HG03342 (cell line): ENCODE measurements at regions not wholly inside any gene's neighbourhood (a gene's known extent, or its start where the extent isn't known, plus 50 kb on each side); places are given as distances from the start of the nearest gene placed in this dataset.
A peak's percentile ranks its signal among the peaks of the same experiment; 100 is the strongest.
"Not testable (repeated sequence)": the region's sequence is repeated elsewhere in the genome, so short reads cannot be mapped to it uniquely, and the experiment has no call there.

Experiments
- ATAC-seq: cut with Tn5 transposase; IDR thresholded peaks from one replicate; pipeline ENCODE4 v1.9.1; 2021; ENCODE audit warnings: mild to moderate bottlenecking, moderate library complexity; ENCODE audit not compliant: unreplicated experiment

GRCh38 chr5:25764733-25765132 lies 1120.0 kb upstream of the CDH10 start:
- no peak for ATAC-seq

GRCh38 chr5:25763781-25764180 lies 1119.0 kb upstream of the CDH10 start:
- no peak for ATAC-seq

- ATAC-seq = no peak
Measured at GRCh38 chr5:25754895-25755294, 1110.1 kb upstream of the CDH10 start.

GRCh38 chr5:25744908-25745307 lies 1100.1 kb upstream of the CDH10 start:
- ATAC-seq = no peak

- no peak for ATAC-seq
Measured at GRCh38 chr5:25716680-25717079, 1071.9 kb upstream of the CDH10 start.

GRCh38 chr5:25713259-25713658 lies 1068.5 kb upstream of the CDH10 start:
- ATAC-seq = no peak

GRCh38 chr5:25707093-25707492 lies 1062.3 kb upstream of the CDH10 start:
- no peak for ATAC-seq

- ATAC-seq = no peak
Measured at GRCh38 chr5:25701936-25702335, 1057.2 kb upstream of the CDH10 start.

- no peak for ATAC-seq
Measured at GRCh38 chr5:25694801-25695200, 1050.0 kb upstream of the CDH10 start.

- peak; percentile 75 for ATAC-seq
Measured at GRCh38 chr5:25688156-25688555, 1043.4 kb upstream of the CDH10 start.

- ATAC-seq = no peak
Measured at GRCh38 chr5:25669645-25670401, 1025.0 kb upstream of the CDH10 start.

- no peak for ATAC-seq
Measured at GRCh38 chr5:25662610-25663009, 1017.8 kb upstream of the CDH10 start.

- not testable (repeated sequence) for ATAC-seq
Measured at GRCh38 chr5:25650316-25650715, 1005.5 kb upstream of the CDH10 start.

- no peak for ATAC-seq
Measured at GRCh38 chr5:25649628-25650265, 1005.0 kb upstream of the CDH10 start.

GRCh38 chr5:25646421-25647341 lies 1001.9 kb upstream of the CDH10 start:
- no peak for ATAC-seq

- ATAC-seq = no peak
Measured at GRCh38 chr5:25641124-25641523, 996.3 kb upstream of the CDH10 start.

GRCh38 chr5:25619273-25619672 lies 974.5 kb upstream of the CDH10 start:
- no peak for ATAC-seq

GRCh38 chr5:25618821-25619220 lies 974.0 kb upstream of the CDH10 start:
- no peak for ATAC-seq

GRCh38 chr5:25614466-25614865 lies 969.7 kb upstream of the CDH10 start:
- ATAC-seq = no peak

- no peak for ATAC-seq
Measured at GRCh38 chr5:25604681-25605080, 959.9 kb upstream of the CDH10 start.

GRCh38 chr5:25579111-25579510 lies 934.3 kb upstream of the CDH10 start:
- no peak for ATAC-seq

- ATAC-seq = no peak
Measured at GRCh38 chr5:25573691-25574090, 928.9 kb upstream of the CDH10 start.
